ENCODE measurements at regions not wholly inside any gene's neighbourhood (a gene's known extent, or its start where the extent isn't known, plus 50 kb on each side); places are given as distances from the start of the nearest gene placed in this dataset.

DNA sequence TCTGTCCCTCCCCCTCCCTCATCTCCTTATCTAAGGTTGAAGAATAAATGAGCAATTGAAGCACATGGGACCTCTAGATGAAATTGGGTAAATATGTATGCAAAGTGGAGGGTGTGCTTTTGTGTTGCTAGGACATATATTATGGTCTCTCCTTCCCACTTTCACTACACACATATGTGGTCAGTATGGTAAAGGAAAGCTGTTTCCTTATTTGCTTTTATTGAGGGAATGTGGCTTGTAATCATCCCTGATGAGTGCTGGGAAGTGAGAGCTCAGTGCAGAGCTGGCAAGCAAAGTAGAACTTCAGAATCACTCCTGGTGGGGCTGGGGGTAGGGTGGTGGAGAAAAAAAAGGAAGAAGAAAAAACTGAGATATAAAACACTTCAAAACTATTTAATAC is 189.9 kb upstream of the ATP5MC3 start:
- TF ChIP-seq EZH2 (IDR thresholded peaks at IDR 0.05; ENCODE audit: borderline replicate concordance, low read length) = no peak
- TF ChIP-seq, protein P1, sequence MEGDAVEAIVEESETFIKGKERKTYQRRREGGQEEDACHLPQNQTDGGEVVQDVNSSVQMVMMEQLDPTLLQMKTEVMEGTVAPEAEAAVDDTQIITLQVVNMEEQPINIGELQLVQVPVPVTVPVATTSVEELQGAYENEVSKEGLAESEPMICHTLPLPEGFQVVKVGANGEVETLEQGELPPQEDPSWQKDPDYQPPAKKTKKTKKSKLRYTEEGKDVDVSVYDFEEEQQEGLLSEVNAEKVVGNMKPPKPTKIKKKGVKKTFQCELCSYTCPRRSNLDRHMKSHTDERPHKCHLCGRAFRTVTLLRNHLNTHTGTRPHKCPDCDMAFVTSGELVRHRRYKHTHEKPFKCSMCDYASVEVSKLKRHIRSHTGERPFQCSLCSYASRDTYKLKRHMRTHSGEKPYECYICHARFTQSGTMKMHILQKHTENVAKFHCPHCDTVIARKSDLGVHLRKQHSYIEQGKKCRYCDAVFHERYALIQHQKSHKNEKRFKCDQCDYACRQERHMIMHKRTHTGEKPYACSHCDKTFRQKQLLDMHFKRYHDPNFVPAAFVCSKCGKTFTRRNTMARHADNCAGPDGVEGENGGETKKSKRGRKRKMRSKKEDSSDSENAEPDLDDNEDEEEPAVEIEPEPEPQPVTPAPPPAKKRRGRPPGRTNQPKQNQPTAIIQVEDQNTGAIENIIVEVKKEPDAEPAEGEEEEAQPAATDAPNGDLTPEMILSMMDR (IDR thresholded peaks at IDR 0.05; ENCODE audit: low read length) = no peak
